ENCODE measurements at regions not wholly inside any gene's neighbourhood (a gene's known extent, or its start where the extent isn't known, plus 50 kb on each side); places are given as distances from the start of the nearest gene placed in this dataset.

- TF ChIP-seq ZNF274 (IDR thresholded peaks at IDR 0.05; ENCODE audit: low read depth, low read length) (no peak), YY1 (IDR thresholded peaks at IDR 0.05; ENCODE audit: insufficient read depth, insufficient read length) (no peak)
Measured at GRCh38 chr2:133968446-133968845, 285.4 kb upstream of the MGAT5 start.
